Uterus (tissue), 2 donors: ENCODE measurements at regions not wholly inside any gene's neighbourhood (a gene's known extent, or its start where the extent isn't known, plus 50 kb on each side); places are given as distances from the start of the nearest gene placed in this dataset.

ENCODE experiments used
- CTCF ChIP-seq, 4 experiments: fragments of 200-600 bp in 2 of 4; fragments of 450-650 bp in 2 of 4; sonication (generic) in 2 of 4; IDR thresholded peaks; one replicate each; pipeline ENCODE4 v1.5.1; 2016 to 2019; ENCODE audit warnings: antibody characterized with exemption in 4 of 4, mild to moderate bottlenecking in 2 of 4, moderate library complexity in 1 of 4
- POLR2A ChIP-seq, 2 donors: fragments of 450-650 bp; IDR thresholded peaks; one replicate each; pipeline ENCODE4 v1.6.1; 2016; ENCODE audit warnings: antibody characterized with exemption in 2 of 2, mild to moderate bottlenecking in 1 of 2, moderate library complexity in 1 of 2

GRCh38 chr2:118307864-118308263, 219.6 kb downstream of the INSIG2 start:
- no peak for TF ChIP-seq CTCF (IDR thresholded peaks at IDR 0.05)
- no peak for TF ChIP-seq POLR2A (IDR thresholded peaks at IDR 0.05)
